HepG2 (cell line): ENCODE measurements at regions not wholly inside any gene's neighbourhood (a gene's known extent, or its start where the extent isn't known, plus 50 kb on each side); places are given as distances from the start of the nearest gene placed in this dataset.

Experiments
- CBX5 ChIP-seq: sonication (generic); formaldehyde crosslinking; IDR thresholded peaks from 2 replicates; pipeline ENCODE4 v1.4.0; 2020; ENCODE audit warnings: missing genetic modification reagents, borderline replicate concordance
- ZNF563 ChIP-seq: sonication (generic); formaldehyde crosslinking; IDR thresholded peaks from 2 replicates; pipeline ENCODE4 v1.8.0; 2022; ENCODE audit warnings: mild to moderate bottlenecking, moderate library complexity, missing genetic modification reagents
- ZNF614 ChIP-seq: IDR thresholded peaks from 2 replicates; pipeline ENCODE4 v1.6.1; 2018; ENCODE audit warnings: missing biosample characterization, missing genetic modification reagents, inconsistent platforms, borderline replicate concordance
- TF ChIP-seq, protein P1 (sequence below): sonication (generic); formaldehyde crosslinking; IDR thresholded peaks from 2 replicates; pipeline ENCODE4 v1.4.0; 2020; ENCODE audit warnings: missing genetic modification reagents
- TF ChIP-seq, protein P2 (sequence below): sonication (generic); formaldehyde crosslinking; IDR thresholded peaks from 2 replicates; pipeline ENCODE4 v1.5.1; 2020; ENCODE audit warnings: mild to moderate bottlenecking, missing genetic modification reagents, moderate library complexity
- TF ChIP-seq, protein P3 (sequence below): sonication (generic); formaldehyde crosslinking; IDR thresholded peaks from 2 replicates; pipeline ENCODE4 v1.9.0; 2021; ENCODE audit warnings: mild to moderate bottlenecking, missing genetic modification reagents
- TF ChIP-seq, protein P4 (sequence below): sonication (generic); formaldehyde crosslinking; IDR thresholded peaks from 2 replicates; pipeline ENCODE4 v1.4.0; 2020; ENCODE audit warnings: low read depth, missing genetic modification reagents
- TF ChIP-seq, protein P5 (sequence below), 2 experiments: sonication (generic) in 1 of 2; formaldehyde crosslinking in 1 of 2; IDR thresholded peaks; 2 replicates each; pipeline versions ENCODE4 v1.5.1 to v1.6.1; 2011 to 2020; ENCODE audit warnings: borderline replicate concordance in 1 of 2, low read depth in 1 of 2, low read length in 1 of 2, mild to moderate bottlenecking in 1 of 2, missing genetic modification reagents in 1 of 2, moderate library complexity in 1 of 2

DNA sequence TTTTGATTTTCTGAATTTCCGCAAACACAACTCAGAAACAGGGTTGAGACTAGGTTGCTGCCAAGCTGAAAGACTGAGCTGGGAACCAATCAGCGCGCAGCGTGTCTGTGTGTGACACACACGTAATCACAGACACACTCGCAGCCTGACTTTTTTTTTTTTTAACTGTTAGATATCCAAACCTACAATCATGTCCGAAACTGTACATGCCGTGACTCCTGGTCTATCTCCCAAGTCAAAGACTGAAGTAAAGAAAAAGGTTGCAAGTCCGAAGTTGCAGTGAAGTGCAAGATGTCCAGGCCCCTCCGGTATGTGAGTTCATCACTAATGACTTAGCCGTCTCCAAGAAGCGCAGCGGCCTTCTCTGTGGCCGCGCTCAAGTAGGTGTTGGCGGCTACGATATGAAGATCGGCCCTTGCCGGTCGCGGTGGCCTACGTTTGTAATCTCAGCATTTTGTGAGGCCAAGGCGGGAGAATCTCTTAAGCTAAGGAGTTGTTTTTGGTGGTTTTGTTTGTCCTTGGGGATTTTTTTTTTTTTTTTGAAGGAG is 108.2 kb downstream of the HFE start (continued):
- TF ChIP-seq, protein P1, sequence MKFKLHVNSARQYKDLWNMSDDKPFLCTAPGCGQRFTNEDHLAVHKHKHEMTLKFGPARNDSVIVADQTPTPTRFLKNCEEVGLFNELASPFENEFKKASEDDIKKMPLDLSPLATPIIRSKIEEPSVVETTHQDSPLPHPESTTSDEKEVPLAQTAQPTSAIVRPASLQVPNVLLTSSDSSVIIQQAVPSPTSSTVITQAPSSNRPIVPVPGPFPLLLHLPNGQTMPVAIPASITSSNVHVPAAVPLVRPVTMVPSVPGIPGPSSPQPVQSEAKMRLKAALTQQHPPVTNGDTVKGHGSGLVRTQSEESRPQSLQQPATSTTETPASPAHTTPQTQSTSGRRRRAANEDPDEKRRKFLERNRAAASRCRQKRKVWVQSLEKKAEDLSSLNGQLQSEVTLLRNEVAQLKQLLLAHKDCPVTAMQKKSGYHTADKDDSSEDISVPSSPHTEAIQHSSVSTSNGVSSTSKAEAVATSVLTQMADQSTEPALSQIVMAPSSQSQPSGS (CRISPR knock-in tag), result peak; percentile 46; the same call in 1 of the 2 replicates
- TF ChIP-seq, protein P2, sequence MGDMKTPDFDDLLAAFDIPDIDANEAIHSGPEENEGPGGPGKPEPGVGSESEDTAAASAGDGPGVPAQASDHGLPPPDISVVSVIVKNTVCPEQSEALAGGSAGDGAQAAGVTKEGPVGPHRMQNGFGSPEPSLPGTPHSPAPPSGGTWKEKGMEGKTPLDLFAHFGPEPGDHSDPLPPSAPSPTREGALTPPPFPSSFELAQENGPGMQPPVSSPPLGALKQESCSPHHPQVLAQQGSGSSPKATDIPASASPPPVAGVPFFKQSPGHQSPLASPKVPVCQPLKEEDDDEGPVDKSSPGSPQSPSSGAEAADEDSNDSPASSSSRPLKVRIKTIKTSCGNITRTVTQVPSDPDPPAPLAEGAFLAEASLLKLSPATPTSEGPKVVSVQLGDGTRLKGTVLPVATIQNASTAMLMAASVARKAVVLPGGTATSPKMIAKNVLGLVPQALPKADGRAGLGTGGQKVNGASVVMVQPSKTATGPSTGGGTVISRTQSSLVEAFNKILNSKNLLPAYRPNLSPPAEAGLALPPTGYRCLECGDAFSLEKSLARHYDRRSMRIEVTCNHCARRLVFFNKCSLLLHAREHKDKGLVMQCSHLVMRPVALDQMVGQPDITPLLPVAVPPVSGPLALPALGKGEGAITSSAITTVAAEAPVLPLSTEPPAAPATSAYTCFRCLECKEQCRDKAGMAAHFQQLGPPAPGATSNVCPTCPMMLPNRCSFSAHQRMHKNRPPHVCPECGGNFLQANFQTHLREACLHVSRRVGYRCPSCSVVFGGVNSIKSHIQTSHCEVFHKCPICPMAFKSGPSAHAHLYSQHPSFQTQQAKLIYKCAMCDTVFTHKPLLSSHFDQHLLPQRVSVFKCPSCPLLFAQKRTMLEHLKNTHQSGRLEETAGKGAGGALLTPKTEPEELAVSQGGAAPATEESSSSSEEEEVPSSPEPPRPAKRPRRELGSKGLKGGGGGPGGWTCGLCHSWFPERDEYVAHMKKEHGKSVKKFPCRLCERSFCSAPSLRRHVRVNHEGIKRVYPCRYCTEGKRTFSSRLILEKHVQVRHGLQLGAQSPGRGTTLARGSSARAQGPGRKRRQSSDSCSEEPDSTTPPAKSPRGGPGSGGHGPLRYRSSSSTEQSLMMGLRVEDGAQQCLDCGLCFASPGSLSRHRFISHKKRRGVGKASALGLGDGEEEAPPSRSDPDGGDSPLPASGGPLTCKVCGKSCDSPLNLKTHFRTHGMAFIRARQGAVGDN, result peak; percentile 57
- TF ChIP-seq, protein P3, sequence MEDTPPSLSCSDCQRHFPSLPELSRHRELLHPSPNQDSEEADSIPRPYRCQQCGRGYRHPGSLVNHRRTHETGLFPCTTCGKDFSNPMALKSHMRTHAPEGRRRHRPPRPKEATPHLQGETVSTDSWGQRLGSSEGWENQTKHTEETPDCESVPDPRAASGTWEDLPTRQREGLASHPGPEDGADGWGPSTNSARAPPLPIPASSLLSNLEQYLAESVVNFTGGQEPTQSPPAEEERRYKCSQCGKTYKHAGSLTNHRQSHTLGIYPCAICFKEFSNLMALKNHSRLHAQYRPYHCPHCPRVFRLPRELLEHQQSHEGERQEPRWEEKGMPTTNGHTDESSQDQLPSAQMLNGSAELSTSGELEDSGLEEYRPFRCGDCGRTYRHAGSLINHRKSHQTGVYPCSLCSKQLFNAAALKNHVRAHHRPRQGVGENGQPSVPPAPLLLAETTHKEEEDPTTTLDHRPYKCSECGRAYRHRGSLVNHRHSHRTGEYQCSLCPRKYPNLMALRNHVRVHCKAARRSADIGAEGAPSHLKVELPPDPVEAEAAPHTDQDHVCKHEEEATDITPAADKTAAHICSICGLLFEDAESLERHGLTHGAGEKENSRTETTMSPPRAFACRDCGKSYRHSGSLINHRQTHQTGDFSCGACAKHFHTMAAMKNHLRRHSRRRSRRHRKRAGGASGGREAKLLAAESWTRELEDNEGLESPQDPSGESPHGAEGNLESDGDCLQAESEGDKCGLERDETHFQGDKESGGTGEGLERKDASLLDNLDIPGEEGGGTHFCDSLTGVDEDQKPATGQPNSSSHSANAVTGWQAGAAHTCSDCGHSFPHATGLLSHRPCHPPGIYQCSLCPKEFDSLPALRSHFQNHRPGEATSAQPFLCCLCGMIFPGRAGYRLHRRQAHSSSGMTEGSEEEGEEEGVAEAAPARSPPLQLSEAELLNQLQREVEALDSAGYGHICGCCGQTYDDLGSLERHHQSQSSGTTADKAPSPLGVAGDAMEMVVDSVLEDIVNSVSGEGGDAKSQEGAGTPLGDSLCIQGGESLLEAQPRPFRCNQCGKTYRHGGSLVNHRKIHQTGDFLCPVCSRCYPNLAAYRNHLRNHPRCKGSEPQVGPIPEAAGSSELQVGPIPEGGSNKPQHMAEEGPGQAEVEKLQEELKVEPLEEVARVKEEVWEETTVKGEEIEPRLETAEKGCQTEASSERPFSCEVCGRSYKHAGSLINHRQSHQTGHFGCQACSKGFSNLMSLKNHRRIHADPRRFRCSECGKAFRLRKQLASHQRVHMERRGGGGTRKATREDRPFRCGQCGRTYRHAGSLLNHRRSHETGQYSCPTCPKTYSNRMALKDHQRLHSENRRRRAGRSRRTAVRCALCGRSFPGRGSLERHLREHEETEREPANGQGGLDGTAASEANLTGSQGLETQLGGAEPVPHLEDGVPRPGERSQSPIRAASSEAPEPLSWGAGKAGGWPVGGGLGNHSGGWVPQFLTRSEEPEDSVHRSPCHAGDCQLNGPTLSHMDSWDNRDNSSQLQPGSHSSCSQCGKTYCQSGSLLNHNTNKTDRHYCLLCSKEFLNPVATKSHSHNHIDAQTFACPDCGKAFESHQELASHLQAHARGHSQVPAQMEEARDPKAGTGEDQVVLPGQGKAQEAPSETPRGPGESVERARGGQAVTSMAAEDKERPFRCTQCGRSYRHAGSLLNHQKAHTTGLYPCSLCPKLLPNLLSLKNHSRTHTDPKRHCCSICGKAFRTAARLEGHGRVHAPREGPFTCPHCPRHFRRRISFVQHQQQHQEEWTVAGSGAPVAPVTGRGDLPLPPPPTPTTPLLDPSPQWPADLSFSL (CRISPR knock-in tag), result peak; percentile 57
- TF ChIP-seq, protein P4, sequence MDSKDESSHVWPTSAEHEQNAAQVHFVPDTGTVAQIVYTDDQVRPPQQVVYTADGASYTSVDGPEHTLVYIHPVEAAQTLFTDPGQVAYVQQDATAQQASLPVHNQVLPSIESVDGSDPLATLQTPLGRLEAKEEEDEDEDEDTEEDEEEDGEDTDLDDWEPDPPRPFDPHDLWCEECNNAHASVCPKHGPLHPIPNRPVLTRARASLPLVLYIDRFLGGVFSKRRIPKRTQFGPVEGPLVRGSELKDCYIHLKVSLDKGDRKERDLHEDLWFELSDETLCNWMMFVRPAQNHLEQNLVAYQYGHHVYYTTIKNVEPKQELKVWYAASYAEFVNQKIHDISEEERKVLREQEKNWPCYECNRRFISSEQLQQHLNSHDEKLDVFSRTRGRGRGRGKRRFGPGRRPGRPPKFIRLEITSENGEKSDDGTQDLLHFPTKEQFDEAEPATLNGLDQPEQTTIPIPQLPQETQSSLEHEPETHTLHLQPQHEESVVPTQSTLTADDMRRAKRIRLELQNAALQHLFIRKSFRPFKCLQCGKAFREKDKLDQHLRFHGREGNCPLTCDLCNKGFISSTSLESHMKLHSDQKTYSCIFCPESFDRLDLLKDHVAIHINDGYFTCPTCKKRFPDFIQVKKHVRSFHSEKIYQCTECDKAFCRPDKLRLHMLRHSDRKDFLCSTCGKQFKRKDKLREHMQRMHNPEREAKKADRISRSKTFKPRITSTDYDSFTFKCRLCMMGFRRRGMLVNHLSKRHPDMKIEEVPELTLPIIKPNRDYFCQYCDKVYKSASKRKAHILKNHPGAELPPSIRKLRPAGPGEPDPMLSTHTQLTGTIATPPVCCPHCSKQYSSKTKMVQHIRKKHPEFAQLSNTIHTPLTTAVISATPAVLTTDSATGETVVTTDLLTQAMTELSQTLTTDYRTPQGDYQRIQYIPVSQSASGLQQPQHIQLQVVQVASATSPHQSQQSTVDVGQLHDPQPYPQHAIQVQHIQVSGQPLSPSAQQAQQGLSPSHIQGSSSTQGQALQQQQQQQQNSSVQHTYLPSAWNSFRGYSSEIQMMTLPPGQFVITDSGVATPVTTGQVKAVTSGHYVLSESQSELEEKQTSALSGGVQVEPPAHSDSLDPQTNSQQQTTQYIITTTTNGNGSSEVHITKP, result 0 out of 2 replicates have a peak, but pooled peaks have one; percentile 23
- TF ChIP-seq, protein P5, sequence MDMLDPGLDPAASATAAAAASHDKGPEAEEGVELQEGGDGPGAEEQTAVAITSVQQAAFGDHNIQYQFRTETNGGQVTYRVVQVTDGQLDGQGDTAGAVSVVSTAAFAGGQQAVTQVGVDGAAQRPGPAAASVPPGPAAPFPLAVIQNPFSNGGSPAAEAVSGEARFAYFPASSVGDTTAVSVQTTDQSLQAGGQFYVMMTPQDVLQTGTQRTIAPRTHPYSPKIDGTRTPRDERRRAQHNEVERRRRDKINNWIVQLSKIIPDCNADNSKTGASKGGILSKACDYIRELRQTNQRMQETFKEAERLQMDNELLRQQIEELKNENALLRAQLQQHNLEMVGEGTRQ (IDR thresholded peaks at IDR 0.05; ENCODE audit: low read depth, low read length), result no peak
- TF ChIP-seq, protein P5 (CRISPR knock-in tag; IDR thresholded peaks at IDR 0.05; ENCODE audit: borderline replicate concordance), result peak; percentile 13; the same call in 1 of the 2 replicates
- 0 out of 2 replicates have a peak, but pooled peaks have one; percentile 17 for TF ChIP-seq ZNF563
- peak; percentile 46; the same call in 1 of the 2 replicates for TF ChIP-seq ZNF614 (CRISPR knock-in tag)
- peak; percentile 52; the same call in 1 of the 2 replicates for TF ChIP-seq CBX5 (CRISPR knock-in tag)
